Skeletal muscle tissue (tissue), 4 donors: ENCODE measurements at regions not wholly inside any gene's neighbourhood (a gene's known extent, or its start where the extent isn't known, plus 50 kb on each side); places are given as distances from the start of the nearest gene placed in this dataset. TPM values are rescaled to one million over a fixed set of nuclear protein-coding genes. Genes with fewer than 3 reads are reported as not detected.

Experiments
- H3K27ac ChIP-seq: one replicate; pipeline ENCODE4 v1.7.0; 2013; ENCODE audit warnings: mild to moderate bottlenecking, low read depth, low read length, inconsistent platforms
- H3K27me3 ChIP-seq, 3 donors: one replicate each; pipeline ENCODE4 v1.7.0; 2013; ENCODE audit warnings: low read length in 3 of 3; ENCODE audit not compliant: control insufficient read depth in 3 of 3, insufficient read depth in 3 of 3
- H3K36me3 ChIP-seq, 3 donors: one replicate each; pipeline ENCODE4 v1.7.0; 2013; ENCODE audit warnings: low read length in 3 of 3; ENCODE audit not compliant: control insufficient read depth in 3 of 3, insufficient read depth in 3 of 3
- H3K4me1 ChIP-seq, 3 donors: one replicate each; pipeline ENCODE4 v1.7.0; 2013; ENCODE audit warnings: low read length in 3 of 3, mild to moderate bottlenecking in 3 of 3; ENCODE audit not compliant: control insufficient read depth in 3 of 3, insufficient read depth in 3 of 3
- H3K4me3 ChIP-seq, 3 donors: one replicate each; pipeline ENCODE4 v1.7.0; 2013; ENCODE audit warnings: low read length in 3 of 3
- H3K9ac ChIP-seq, 3 donors: one replicate each; pipeline ENCODE4 v1.7.0; 2013; ENCODE audit warnings: low read length in 3 of 3, mild to moderate bottlenecking in 3 of 3, moderate library complexity in 2 of 3, low read depth in 1 of 3
- H3K9me3 ChIP-seq, 3 donors: one replicate each; pipeline ENCODE4 v1.7.0; 2013; ENCODE audit warnings: low read length in 3 of 3; ENCODE audit not compliant: control insufficient read depth in 3 of 3
- small RNA-seq: library from RNA; depleted of rRNA; stranded (forward); fragments of <200 nt; gene quantifications from one replicate; pipeline ENCODE3, GENCODE V24; 2014
- donor health status: Osteomylitis.

DNA sequence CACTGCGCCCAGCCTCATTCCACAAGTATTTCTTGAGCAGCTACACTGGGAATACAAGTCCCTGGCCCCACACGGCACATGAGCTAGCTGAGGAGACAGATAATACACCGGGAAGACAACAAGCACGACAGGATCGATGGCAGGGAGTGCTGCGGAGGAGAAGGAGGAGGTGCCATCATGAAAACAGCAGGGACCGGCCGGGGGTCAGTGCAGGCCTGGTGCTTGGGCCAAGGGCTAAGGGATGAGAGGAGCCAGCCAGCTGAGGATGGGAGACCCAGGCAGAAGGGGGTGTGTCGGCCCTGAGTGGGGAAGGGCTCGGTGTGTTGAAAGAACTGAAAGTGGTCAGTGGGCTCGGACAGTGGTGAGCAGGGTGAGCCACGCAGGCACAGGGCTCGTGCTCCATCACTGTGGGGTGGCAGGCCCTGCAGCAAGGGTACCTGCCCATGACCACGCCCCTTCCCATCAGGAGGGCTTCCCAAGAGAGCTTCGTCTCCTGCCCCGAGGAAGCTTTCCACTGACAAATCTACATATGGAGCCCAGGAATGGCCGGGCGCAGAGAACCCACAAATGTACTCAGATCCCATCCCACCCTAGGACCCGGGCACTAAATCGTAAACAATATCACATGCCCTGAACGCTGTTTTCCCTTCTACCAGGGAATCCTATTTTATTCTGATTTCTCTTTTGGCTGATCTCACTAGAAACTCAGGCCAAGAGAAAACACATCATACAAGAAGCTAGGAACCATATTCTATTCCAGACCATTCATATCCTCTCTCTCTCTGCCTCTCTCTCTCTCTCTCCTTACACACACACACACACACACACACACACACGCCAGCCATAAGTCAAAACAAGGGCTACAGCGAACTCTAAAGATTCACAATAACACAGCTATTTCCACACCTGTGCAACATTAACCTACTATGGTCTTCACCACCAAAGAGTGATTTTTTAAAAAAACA is 50.7 kb upstream of the TNRC6C start:
- Histone ChIP-seq H3K4me3 (no peak overlapping the region), H3K4me1 (peaks cover 0 to 11% (median 7%) of the 10 kb centered on the region in 3 donors), H3K27ac (no peak overlapping the region), H3K27me3 (peaks cover 15 to 34% (median 24%) of the 10 kb centered on the region in 3 donors), H3K9me3 (no peaks in the 10 kb centered on the region), H3K9ac (no peak overlapping the region), H3K36me3 (no peaks in the 10 kb centered on the region)

DNA sequence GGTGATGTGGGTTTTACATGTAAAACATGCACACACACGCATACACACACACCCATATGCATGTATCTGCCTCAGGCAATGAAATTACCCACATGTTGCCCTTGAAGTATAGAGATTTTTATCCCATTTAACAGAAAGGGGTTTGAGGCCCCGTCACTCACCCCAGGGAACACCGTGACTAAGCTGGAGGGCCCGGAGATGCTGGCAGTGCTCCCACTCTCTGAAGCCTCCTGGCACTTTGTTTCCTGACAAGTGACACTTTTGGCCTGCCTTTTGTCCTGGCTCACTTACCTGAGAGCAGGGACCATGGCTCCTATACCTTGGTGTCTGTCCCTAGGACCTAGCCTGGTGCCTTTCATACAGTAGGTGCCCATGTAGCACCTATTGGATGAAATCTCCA is 50.0 kb upstream of the TNRC6C start:
- H3K9ac ChIP-seq: no peak overlapping the region

More for the DNA sequence above, 50.0 kb upstream of the TNRC6C start:
- Histone ChIP-seq H3K27ac (no peak overlapping the region), H3K4me3 (no peak overlapping the region), H3K36me3 (no peaks in the 10 kb centered on the region), H3K4me1 (peaks cover 0 to 11% (median 7%) of the 10 kb centered on the region in 3 donors), H3K27me3 (peaks cover 13 to 34% (median 24%) of the 10 kb centered on the region in 3 donors), H3K9me3 (no peaks in the 10 kb centered on the region)

Small RNA genes lying in the stretch of these regions (small RNA-seq; reads per million reads assigned to genes)
- gene MIR4316: not detected
- not detected for gene RF00019
